A549 (cell line): ENCODE measurements at regions not wholly inside any gene's neighbourhood (a gene's known extent, or its start where the extent isn't known, plus 50 kb on each side); places are given as distances from the start of the nearest gene placed in this dataset.

Experiments
- CTCF ChIP-seq: fragments of >200 bp; sonication (Bioruptor Twin); formaldehyde crosslinking; IDR thresholded peaks from 3 replicates; pipeline ENCODE4 v1.5.1; 2016
- E2F6 ChIP-seq: IDR thresholded peaks from 2 replicates; pipeline ENCODE4 v1.6.1; 2012; ENCODE audit warnings: low read depth, borderline replicate concordance
- EP300 ChIP-seq, 2 experiments: fragments of >200 bp; sonication (Bioruptor Twin); formaldehyde crosslinking; IDR thresholded peaks; 2 replicates in 1 of 2; 3 replicates in 1 of 2; pipeline ENCODE4 v1.6.1; 2016 to 2017
- HOXB13 ChIP-seq: fragments of 250-450 bp; sonication (Bioruptor Pico); IDR thresholded peaks from 2 replicates; pipeline ENCODE4 v1.5.0; 2020; ENCODE audit warnings: low read depth, mild to moderate bottlenecking, moderate library complexity
- PHF8 ChIP-seq: fragments of 200-600 bp; sonication (generic); IDR thresholded peaks from 2 replicates; pipeline ENCODE4 v1.6.1; 2016; ENCODE audit warnings: low read depth, mild to moderate bottlenecking, antibody characterized with exemption, moderate library complexity, borderline replicate concordance
- POLR2A ChIP-seq: IDR thresholded peaks from 2 replicates; pipeline ENCODE4 v1.6.1; 2012; ENCODE audit warnings: mild to moderate bottlenecking, low read length
- POLR2AphosphoS2 ChIP-seq: conservative IDR thresholded peaks from 2 replicates; pipeline ENCODE4 v1.6.1; 2012; ENCODE audit warnings: low read length, improper control_type of control experiment, inconsistent platforms
- RAD21 ChIP-seq, 2 experiments: fragments of >200 bp in 1 of 2; sonication (Bioruptor Twin) in 1 of 2; formaldehyde crosslinking in 1 of 2; IDR thresholded peaks in 1 of 2; conservative IDR thresholded peaks in 1 of 2; 2 replicates in 1 of 2; 3 replicates in 1 of 2; pipeline ENCODE4 v1.6.1; 2012 to 2018; ENCODE audit warnings: inconsistent platforms in 1 of 2
- REST ChIP-seq: fragments of 200-600 bp; sonication (generic); IDR thresholded peaks from 2 replicates; pipeline ENCODE4 v1.6.1; 2016; ENCODE audit warnings: antibody characterized with exemption, mild to moderate bottlenecking, moderate library complexity
- SMC3 ChIP-seq: fragments of >200 bp; sonication (Bioruptor Twin); formaldehyde crosslinking; IDR thresholded peaks from 3 replicates; pipeline ENCODE4 v1.6.1; 2018; ENCODE audit warnings: inconsistent platforms
- USF2 ChIP-seq: fragments of 450-650 bp; IDR thresholded peaks from 2 replicates; pipeline ENCODE4 v1.6.1; 2014; ENCODE audit warnings: antibody characterized with exemption
- ZC3H11A ChIP-seq: fragments of 450-650 bp; IDR thresholded peaks from 2 replicates; pipeline ENCODE4 v1.6.1; 2014; ENCODE audit warnings: antibody characterized with exemption, mild to moderate bottlenecking

GRCh38 chr11:134536219-134536618 lies 124.2 kb upstream of the B3GAT1 start:
- no peak for TF ChIP-seq PHF8
- TF ChIP-seq CTCF, result no peak
- TF ChIP-seq HOXB13 (CRISPR knock-in tag), result no peak
- no peak for TF ChIP-seq E2F6
- no peak for TF ChIP-seq REST
- no peak for TF ChIP-seq EP300 (IDR thresholded peaks at IDR 0.05)
- no peak for TF ChIP-seq POLR2A
- no peak for TF ChIP-seq USF2
- TF ChIP-seq RAD21 (conservative IDR thresholded peaks at IDR 0.05 in 1 of 2, IDR thresholded peaks at IDR 0.05 in 1 of 2), result no peak
- TF ChIP-seq SMC3, result no peak
- TF ChIP-seq ZC3H11A, result no peak
- no peak for TF ChIP-seq POLR2AphosphoS2
